ENCODE measurements at regions not wholly inside any gene's neighbourhood (a gene's known extent, or its start where the extent isn't known, plus 50 kb on each side); places are given as distances from the start of the nearest gene placed in this dataset.
A peak's percentile ranks its signal among the peaks of the same experiment; 100 is the strongest.

GRCh38 chr3:30085486-30085885 lies 520.9 kb upstream of the TGFBR2 start:
- TF ChIP-seq, protein P1, sequence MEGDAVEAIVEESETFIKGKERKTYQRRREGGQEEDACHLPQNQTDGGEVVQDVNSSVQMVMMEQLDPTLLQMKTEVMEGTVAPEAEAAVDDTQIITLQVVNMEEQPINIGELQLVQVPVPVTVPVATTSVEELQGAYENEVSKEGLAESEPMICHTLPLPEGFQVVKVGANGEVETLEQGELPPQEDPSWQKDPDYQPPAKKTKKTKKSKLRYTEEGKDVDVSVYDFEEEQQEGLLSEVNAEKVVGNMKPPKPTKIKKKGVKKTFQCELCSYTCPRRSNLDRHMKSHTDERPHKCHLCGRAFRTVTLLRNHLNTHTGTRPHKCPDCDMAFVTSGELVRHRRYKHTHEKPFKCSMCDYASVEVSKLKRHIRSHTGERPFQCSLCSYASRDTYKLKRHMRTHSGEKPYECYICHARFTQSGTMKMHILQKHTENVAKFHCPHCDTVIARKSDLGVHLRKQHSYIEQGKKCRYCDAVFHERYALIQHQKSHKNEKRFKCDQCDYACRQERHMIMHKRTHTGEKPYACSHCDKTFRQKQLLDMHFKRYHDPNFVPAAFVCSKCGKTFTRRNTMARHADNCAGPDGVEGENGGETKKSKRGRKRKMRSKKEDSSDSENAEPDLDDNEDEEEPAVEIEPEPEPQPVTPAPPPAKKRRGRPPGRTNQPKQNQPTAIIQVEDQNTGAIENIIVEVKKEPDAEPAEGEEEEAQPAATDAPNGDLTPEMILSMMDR (IDR thresholded peaks at IDR 0.05; ENCODE audit: extremely low read depth, low read depth, low read length) = no peak
- Histone ChIP-seq H3K4me1 (ENCODE audit: insufficient read depth, low read length) (no peaks in the 10 kb centered on the region), H2AFZ (ENCODE audit: low read length) (no peak overlapping the region), H3K9me3 (ENCODE audit: low read depth, low read length) (no peaks in the 10 kb centered on the region), H3K36me3 (ENCODE audit: insufficient read depth, low read length) (no peaks in the 10 kb centered on the region), H3K27ac (ENCODE audit: low read depth, low read length) (no peak overlapping the region), H3K4me3 (ENCODE audit: insufficient read depth, low read length) (no peak overlapping the region), H4K20me1 (ENCODE audit: insufficient read depth, low read length) (no peaks in the 10 kb centered on the region), H3K4me2 (ENCODE audit: insufficient read depth, low read length) (no peak overlapping the region), H3K79me2 (ENCODE audit: insufficient read depth, low read length) (no peaks in the 10 kb centered on the region), H3K27me3 (ENCODE audit: insufficient read depth, low read length) (no peaks in the 10 kb centered on the region)
- DNase-seq (ENCODE audit: insufficient read length, low spot score, missing footprints) = no peak

- H3K27ac ChIP-seq (ENCODE audit: low read depth, low read length) = no peak overlapping the region
- no peak overlapping the region for H2AFZ ChIP-seq (ENCODE audit: low read length)
- H3K79me2 ChIP-seq (ENCODE audit: insufficient read depth, low read length) = no peaks in the 10 kb centered on the region
- no peak overlapping the region for H3K4me2 ChIP-seq (ENCODE audit: insufficient read depth, low read length)
- no peaks in the 10 kb centered on the region for H3K36me3 ChIP-seq (ENCODE audit: insufficient read depth, low read length)
- H3K4me3 ChIP-seq (ENCODE audit: insufficient read depth, low read length) = no peak overlapping the region
- H3K9me3 ChIP-seq (ENCODE audit: low read depth, low read length) = no peaks in the 10 kb centered on the region
- H3K4me1 ChIP-seq (ENCODE audit: insufficient read depth, low read length) = no peaks in the 10 kb centered on the region
- no peaks in the 10 kb centered on the region for H4K20me1 ChIP-seq (ENCODE audit: insufficient read depth, low read length)
- no peak for DNase-seq (ENCODE audit: insufficient read length, low spot score, missing footprints)
- no peaks in the 10 kb centered on the region for H3K27me3 ChIP-seq (ENCODE audit: insufficient read depth, low read length)
- TF ChIP-seq, protein P1 (IDR thresholded peaks at IDR 0.05; ENCODE audit: extremely low read depth, low read depth, low read length) = no peak
Observed at GRCh38 chr3:30091686-30092085, 514.7 kb upstream of the TGFBR2 start.

GRCh38 chr3:30097022-30097650 lies 509.3 kb upstream of the TGFBR2 start:
- Histone ChIP-seq H3K36me3 (ENCODE audit: insufficient read depth, low read length) (no peaks in the 10 kb centered on the region), H3K4me1 (ENCODE audit: insufficient read depth, low read length) (peaks cover 15% of the 10 kb centered on the region), H3K27ac (ENCODE audit: low read depth, low read length) (no peak overlapping the region), H3K79me2 (ENCODE audit: insufficient read depth, low read length) (no peaks in the 10 kb centered on the region), H2AFZ (ENCODE audit: low read length) (no peak overlapping the region), H3K27me3 (ENCODE audit: insufficient read depth, low read length) (no peaks in the 10 kb centered on the region), H3K4me3 (ENCODE audit: insufficient read depth, low read length) (no peak overlapping the region), H4K20me1 (ENCODE audit: insufficient read depth, low read length) (no peaks in the 10 kb centered on the region), H3K9me3 (ENCODE audit: low read depth, low read length) (no peaks in the 10 kb centered on the region), H3K4me2 (ENCODE audit: insufficient read depth, low read length) (no peak overlapping the region)
- TF ChIP-seq, protein P1 (IDR thresholded peaks at IDR 0.05; ENCODE audit: extremely low read depth, low read depth, low read length) = no peak
- no peak for DNase-seq (ENCODE audit: insufficient read length, low spot score, missing footprints)

DNA sequence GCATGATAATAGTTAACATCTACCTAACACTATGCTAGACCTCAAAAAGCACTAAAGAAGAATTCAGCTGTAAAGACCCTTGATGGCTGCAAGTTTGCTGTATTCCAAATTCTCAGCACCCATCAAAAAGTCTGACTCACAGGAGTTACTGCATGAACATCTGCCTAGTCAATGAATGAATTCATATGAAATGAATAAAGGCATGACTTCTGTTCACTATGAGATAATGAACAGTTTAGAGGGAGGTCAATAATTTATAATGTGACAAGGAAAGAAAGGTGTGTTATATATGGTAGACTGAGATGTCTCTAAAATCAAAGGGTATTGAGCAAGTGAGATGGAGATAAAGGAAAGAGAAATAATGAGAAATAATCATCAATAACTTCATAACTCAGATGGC lies 508.2 kb upstream of the TGFBR2 start:
- TF ChIP-seq, protein P1 (IDR thresholded peaks at IDR 0.05; ENCODE audit: extremely low read depth, low read depth, low read length) = no peak
- H3K27me3 ChIP-seq (ENCODE audit: insufficient read depth, low read length) = no peaks in the 10 kb centered on the region
- no peaks in the 10 kb centered on the region for H3K9me3 ChIP-seq (ENCODE audit: low read depth, low read length)
- H3K27ac ChIP-seq (ENCODE audit: low read depth, low read length) = peak overlapping the region; percentile 56
- H3K4me1 ChIP-seq (ENCODE audit: insufficient read depth, low read length) = peaks cover 15% of the 10 kb centered on the region
- no peak for DNase-seq (ENCODE audit: insufficient read length, low spot score, missing footprints)
- no peak overlapping the region for H2AFZ ChIP-seq (ENCODE audit: low read length)
- no peaks in the 10 kb centered on the region for H3K36me3 ChIP-seq (ENCODE audit: insufficient read depth, low read length)
- peak overlapping the region; percentile 59 for H3K4me2 ChIP-seq (ENCODE audit: insufficient read depth, low read length)
- H3K79me2 ChIP-seq (ENCODE audit: insufficient read depth, low read length) = no peaks in the 10 kb centered on the region
- H4K20me1 ChIP-seq (ENCODE audit: insufficient read depth, low read length) = no peaks in the 10 kb centered on the region
- no peak overlapping the region for H3K4me3 ChIP-seq (ENCODE audit: insufficient read depth, low read length)
